PC-3 (cell line): ENCODE measurements at regions not wholly inside any gene's neighbourhood (a gene's known extent, or its start where the extent isn't known, plus 50 kb on each side); places are given as distances from the start of the nearest gene placed in this dataset.

Source experiments
- ATAC-seq: fragments of 200-7000 bp; cut with Tn5 transposase; 2 replicates; pipeline ENCODE4 v1.9.1; 2020; ENCODE audit warnings: mild to moderate bottlenecking, moderate library complexity
- BruUV-seq: library from RNA; stranded (reverse); fragments of 400-500 nt; replicated peaks from 2 replicates; lab custom pipeline; 2021; lab: Mats Ljungman, UMichigan
- CTCF ChIA-PET: fragments of 300-600 bp; sonication (Branson Sonifier 250); formaldehyde crosslinking; loops from one replicate; lab custom pipeline; 2022; ENCODE audit warnings: antibody characterized with exemption; lab: Charles Lee
- POLR2A ChIA-PET: fragments of 300-600 bp; sonication (Branson Sonifier 250); formaldehyde crosslinking; loops from one replicate; lab custom pipeline; 2022; ENCODE audit warnings: antibody characterized with exemption; ENCODE audit not compliant: unreplicated experiment; lab: Charles Lee
- DNase-seq: peaks from one replicate; pipeline ENCODE4 v3.0.0-alpha.2; 2015
- H2AFZ ChIP-seq: fragments of 300-600 bp; sonication (generic); 2 replicates; pipeline ENCODE4 v1.6.0; 2016; ENCODE audit warnings: antibody characterized with exemption, low read length
- H3F3A ChIP-seq: fragments of 300-600 bp; sonication (generic); one replicate; pipeline ENCODE4 v1.6.0; 2017; ENCODE audit warnings: antibody characterized with exemption, low read length, control low read depth, mild to moderate bottlenecking; ENCODE audit not compliant: unreplicated experiment
- H3K27ac ChIP-seq: fragments of 300-600 bp; sonication (generic); 2 replicates; pipeline ENCODE4 v1.5.1; 2016; ENCODE audit warnings: mild to moderate bottlenecking, low read length
- H3K27me3 ChIP-seq: fragments of 300-600 bp; sonication (generic); 2 replicates; pipeline ENCODE4 v1.6.1; 2016; ENCODE audit warnings: low read length, mixed read lengths
- H3K36me3 ChIP-seq: fragments of 300-600 bp; sonication (generic); 2 replicates; pipeline ENCODE4 v1.6.1; 2016; ENCODE audit warnings: low read depth, mixed run types, low read length, mixed read lengths
- H3K4me1 ChIP-seq: fragments of 300-600 bp; sonication (generic); 2 replicates; pipeline ENCODE4 v1.5.1; 2016; ENCODE audit warnings: low read length; ENCODE audit not compliant: insufficient read depth
- H3K4me2 ChIP-seq: fragments of 300-600 bp; sonication (generic); 2 replicates; pipeline ENCODE4 v1.6.0; 2016; ENCODE audit warnings: low read length
- H3K4me3 ChIP-seq: fragments of 300-600 bp; sonication (generic); 2 replicates; pipeline ENCODE4 v1.5.1; 2016; ENCODE audit warnings: mild to moderate bottlenecking, low read length, mixed read lengths
- H3K79me2 ChIP-seq: fragments of 300-600 bp; sonication (generic); 2 replicates; pipeline ENCODE4 v1.6.1; 2017; ENCODE audit warnings: low read length, mixed read lengths
- H3K9ac ChIP-seq: fragments of 300-600 bp; sonication (generic); 2 replicates; pipeline ENCODE4 v1.6.0; 2016; ENCODE audit warnings: mild to moderate bottlenecking, low read length
- H3K9me2 ChIP-seq: fragments of 300-600 bp; sonication (generic); replicated peaks from 2 replicates; pipeline ENCODE4 v1.6.1; 2016; ENCODE audit warnings: mixed run types, low read length, mixed read lengths
- H3K9me3 ChIP-seq: fragments of 300-600 bp; sonication (generic); 2 replicates; pipeline ENCODE4 v1.6.1; 2016; ENCODE audit warnings: low read length, mixed read lengths
- H4K20me1 ChIP-seq: fragments of 300-600 bp; sonication (generic); 2 replicates; pipeline ENCODE4 v1.6.1; 2016; ENCODE audit warnings: low read length, mixed read lengths
- EZH2 ChIP-seq: fragments of 300-600 bp; sonication (generic); IDR thresholded peaks from one replicate; pipeline ENCODE4 v1.6.1; 2017; ENCODE audit warnings: antibody characterized with exemption, mild to moderate bottlenecking, low read length; ENCODE audit not compliant: unreplicated experiment
- EZH2phosphoT487 ChIP-seq: fragments of 300-600 bp; sonication (generic); IDR thresholded peaks from 2 replicates; pipeline ENCODE4 v1.6.1; 2018; ENCODE audit warnings: mild to moderate bottlenecking, antibody characterized with exemption, low read length, borderline replicate concordance
- intact Hi-C: fragments of 100-400 bp; cut with micrococcal nuclease; formaldehyde crosslinking; loops from 2 replicates; pipeline ENCODE4 v1.9.0; 2023
- TF ChIP-seq, protein P1 (sequence below): fragments of 300-600 bp; sonication (generic); conservative IDR thresholded peaks from 2 replicates; pipeline ENCODE4 v1.5.1; 2017; ENCODE audit warnings: antibody characterized with exemption, low read depth, mild to moderate bottlenecking, low read length

DNA sequence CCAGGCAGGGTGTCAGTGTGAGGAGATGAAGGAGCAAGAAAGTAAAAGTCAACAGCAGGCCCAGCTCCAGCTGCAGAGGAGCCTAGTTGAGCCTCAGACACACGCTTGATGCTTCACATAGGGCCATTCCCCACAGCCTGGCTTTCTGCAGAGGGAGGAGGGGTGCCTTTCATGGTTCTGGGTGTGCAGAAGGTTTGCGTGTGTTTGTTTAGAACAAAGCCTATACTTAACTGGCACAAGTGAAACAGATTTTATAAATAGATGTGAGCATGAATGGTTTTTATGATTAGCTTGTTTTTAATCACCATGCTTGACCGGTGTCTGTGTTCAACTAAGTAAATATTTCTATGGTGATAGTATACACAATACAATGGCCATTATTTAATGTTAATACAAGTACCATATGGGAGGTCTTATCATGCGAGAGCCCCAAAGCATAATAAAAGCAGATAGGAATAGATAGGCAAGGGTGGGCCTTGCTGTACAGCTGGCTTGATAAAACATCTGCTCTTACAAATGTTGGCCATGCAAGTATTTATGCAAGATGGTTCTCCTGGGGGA, 290.2 kb downstream of the ETS1 start:
- no TSS peak for BruUV-seq
- ATAC-seq = peak; percentile 73
- no peak for DNase-seq
- no peak overlapping the region for H3K27ac ChIP-seq
- intact Hi-C loops = no loop called here
- H3K9ac ChIP-seq = no peak overlapping the region
- CTCF ChIA-PET = no interaction called here
- no peaks in the 10 kb centered on the region for H4K20me1 ChIP-seq
- H3K79me2 ChIP-seq = no peaks in the 10 kb centered on the region
- POLR2A ChIA-PET = no interaction called here
- H3K4me2 ChIP-seq = no peak overlapping the region
- no peaks in the 10 kb centered on the region for H3K27me3 ChIP-seq
- no peaks in the 10 kb centered on the region for H3K9me2 ChIP-seq
- no peaks in the 10 kb centered on the region for H3F3A ChIP-seq
- no peaks in the 10 kb centered on the region for H3K9me3 ChIP-seq
- no peak overlapping the region for H2AFZ ChIP-seq
- H3K4me3 ChIP-seq = no peak overlapping the region
- peaks cover 15% of the 10 kb centered on the region for H3K4me1 ChIP-seq
- no peaks in the 10 kb centered on the region for H3K36me3 ChIP-seq
- TF ChIP-seq, protein P1, sequence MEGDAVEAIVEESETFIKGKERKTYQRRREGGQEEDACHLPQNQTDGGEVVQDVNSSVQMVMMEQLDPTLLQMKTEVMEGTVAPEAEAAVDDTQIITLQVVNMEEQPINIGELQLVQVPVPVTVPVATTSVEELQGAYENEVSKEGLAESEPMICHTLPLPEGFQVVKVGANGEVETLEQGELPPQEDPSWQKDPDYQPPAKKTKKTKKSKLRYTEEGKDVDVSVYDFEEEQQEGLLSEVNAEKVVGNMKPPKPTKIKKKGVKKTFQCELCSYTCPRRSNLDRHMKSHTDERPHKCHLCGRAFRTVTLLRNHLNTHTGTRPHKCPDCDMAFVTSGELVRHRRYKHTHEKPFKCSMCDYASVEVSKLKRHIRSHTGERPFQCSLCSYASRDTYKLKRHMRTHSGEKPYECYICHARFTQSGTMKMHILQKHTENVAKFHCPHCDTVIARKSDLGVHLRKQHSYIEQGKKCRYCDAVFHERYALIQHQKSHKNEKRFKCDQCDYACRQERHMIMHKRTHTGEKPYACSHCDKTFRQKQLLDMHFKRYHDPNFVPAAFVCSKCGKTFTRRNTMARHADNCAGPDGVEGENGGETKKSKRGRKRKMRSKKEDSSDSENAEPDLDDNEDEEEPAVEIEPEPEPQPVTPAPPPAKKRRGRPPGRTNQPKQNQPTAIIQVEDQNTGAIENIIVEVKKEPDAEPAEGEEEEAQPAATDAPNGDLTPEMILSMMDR = no peak
- TF ChIP-seq EZH2phosphoT487 = no peak
- TF ChIP-seq EZH2 = no peak

DNA sequence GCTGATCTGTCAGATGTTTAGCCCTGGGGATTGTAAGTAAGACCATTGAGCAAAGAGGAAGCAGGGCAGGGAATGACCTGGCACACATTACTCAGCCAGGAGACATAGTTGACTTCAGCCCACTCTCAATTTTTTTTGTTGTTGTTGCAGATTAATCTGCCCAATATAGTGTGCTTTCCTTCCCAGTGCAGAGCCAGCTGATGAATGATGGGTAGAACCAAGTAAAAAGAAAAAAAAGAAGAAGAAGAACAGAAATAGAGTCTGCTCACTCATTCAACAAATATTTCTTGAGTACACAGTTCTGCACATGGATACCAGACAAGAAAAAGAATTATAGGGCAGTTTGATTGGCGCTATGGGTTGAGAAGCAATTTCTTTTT, 292.7 kb downstream of the ETS1 start:
- ChIA-PET CTCF (no interaction called here), POLR2A (no interaction called here)
- intact Hi-C loops = loop anchor here (5.0 kb wide), 1 partner anchor 538 kb away; no protein-coding TSS in a partner anchor
- Histone ChIP-seq H3F3A (no peaks in the 10 kb centered on the region), H3K4me3 (no peak overlapping the region), H2AFZ (no peak overlapping the region), H3K9me3 (no peaks in the 10 kb centered on the region), H3K36me3 (no peaks in the 10 kb centered on the region), H3K4me1 (peaks cover 39% of the 10 kb centered on the region), H3K9ac (no peak overlapping the region), H3K79me2 (no peaks in the 10 kb centered on the region), H3K27ac (no peak overlapping the region), H3K27me3 (no peaks in the 10 kb centered on the region), H4K20me1 (no peaks in the 10 kb centered on the region), H3K4me2 (no peak overlapping the region), H3K9me2 (no peaks in the 10 kb centered on the region)
- DNase-seq = peak; percentile 45
- ATAC-seq = peak; percentile 8
- BruUV-seq = no TSS peak
- TF ChIP-seq, protein P1 = no peak
- TF ChIP-seq EZH2phosphoT487 (no peak), EZH2 (no peak)

DNA sequence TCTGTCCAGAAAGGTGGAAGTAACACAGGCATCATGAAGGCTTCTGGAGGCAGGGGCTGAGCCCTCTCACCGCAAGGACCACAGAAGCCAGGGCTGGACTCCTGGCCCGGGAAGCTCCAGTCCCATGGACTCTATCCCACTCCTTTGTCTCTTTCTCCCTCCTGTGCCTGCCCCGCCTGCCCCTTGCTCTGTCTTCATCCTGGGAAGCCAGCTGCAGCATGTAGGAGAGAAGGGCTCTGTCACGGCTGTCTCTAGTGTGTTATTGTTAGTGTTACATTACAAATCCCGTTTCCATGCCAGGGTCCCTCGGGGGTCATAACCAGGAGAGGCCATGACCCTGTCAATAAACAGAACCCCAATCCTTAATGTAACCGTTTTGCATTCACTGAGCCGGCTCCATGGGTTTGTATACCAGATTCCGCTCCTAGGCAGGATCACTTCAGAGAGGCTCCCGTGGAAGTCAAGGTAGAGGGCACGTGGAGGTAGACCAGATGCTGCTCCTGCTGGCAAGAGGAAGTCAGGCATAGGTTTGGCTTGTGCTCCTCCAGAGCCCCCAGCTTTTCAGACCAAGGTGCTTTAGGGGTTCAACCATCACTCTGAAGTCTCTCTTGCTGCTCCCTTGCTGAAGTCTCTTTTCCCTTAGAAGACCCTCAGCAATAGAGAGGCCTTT, 293.2 kb downstream of the ETS1 start:
- Histone ChIP-seq H3K27ac (no peak overlapping the region), H2AFZ (no peak overlapping the region), H3K9ac (no peak overlapping the region), H3K4me1 (peaks cover 39% of the 10 kb centered on the region), H3K27me3 (no peaks in the 10 kb centered on the region), H3K9me2 (no peaks in the 10 kb centered on the region), H4K20me1 (no peaks in the 10 kb centered on the region), H3K9me3 (no peaks in the 10 kb centered on the region), H3F3A (no peaks in the 10 kb centered on the region), H3K4me3 (no peak overlapping the region), H3K79me2 (no peaks in the 10 kb centered on the region), H3K4me2 (no peak overlapping the region), H3K36me3 (no peaks in the 10 kb centered on the region)
- intact Hi-C loops = loop anchor here (5.0 kb wide), 1 partner anchor 538 kb away; no protein-coding TSS in a partner anchor
- ChIA-PET POLR2A (no interaction called here), CTCF (no interaction called here)
- no TSS peak for BruUV-seq
- DNase-seq (no peak), ATAC-seq (no peak)
- TF ChIP-seq, protein P1 = no peak
- no peak for TF ChIP-seq EZH2phosphoT487
- TF ChIP-seq EZH2 = no peak
